Erythroblast (primary cell): ENCODE measurements at regions not wholly inside any gene's neighbourhood (a gene's known extent, or its start where the extent isn't known, plus 50 kb on each side); places are given as distances from the start of the nearest gene placed in this dataset.

Source experiments
- DNase-seq, 2 experiments: peaks; one replicate each; lab custom pipeline; 2025; lab: John Stamatoyannopoulos, UW
- GATA1 ChIP-seq: IDR thresholded peaks from 2 replicates; pipeline ENCODE4 v1.6.1; 2011; ENCODE audit warnings: low read depth, mild to moderate bottlenecking, control low read depth, low read length, moderate library complexity
- POLR2A ChIP-seq: IDR thresholded peaks from 2 replicates; pipeline ENCODE4 v1.6.1; 2011; ENCODE audit warnings: mild to moderate bottlenecking, low read length

GRCh38 chr10:62610649-62611229, 193.8 kb upstream of the ADO start:
- DNase-seq: peak; percentile 16 to 41

GRCh38 chr10:62613424-62613823, 191.1 kb upstream of the ADO start:
- no peak for DNase-seq

More at GRCh38 chr10:62610649-62611229, 193.8 kb upstream of the ADO start:
- TF ChIP-seq POLR2A (no peak), GATA1 (no peak)

GRCh38 chr10:62613859-62614258, 190.7 kb upstream of the ADO start:
- TF ChIP-seq POLR2A (no peak), GATA1 (no peak)
- no peak for DNase-seq

More at GRCh38 chr10:62613424-62613823, 191.1 kb upstream of the ADO start:
- TF ChIP-seq GATA1 (no peak), POLR2A (no peak)

- TF ChIP-seq GATA1 (no peak), POLR2A (no peak)
- no peak for DNase-seq
Observed at GRCh38 chr10:62614389-62615157, 189.9 kb upstream of the ADO start.

- TF ChIP-seq GATA1: no peak
- no peak for TF ChIP-seq POLR2A
- DNase-seq: peak in 1 of 2 experiments; percentile 4
Observed at GRCh38 chr10:62616885-62617590, 187.5 kb upstream of the ADO start.

- no peak for TF ChIP-seq GATA1
- no peak for TF ChIP-seq POLR2A
- no peak for DNase-seq
Observed at GRCh38 chr10:62617652-62618051, 186.9 kb upstream of the ADO start.

GRCh38 chr10:62618054-62618453, 186.5 kb upstream of the ADO start:
- no peak for TF ChIP-seq POLR2A
- no peak for TF ChIP-seq GATA1

GRCh38 chr10:62618576-62619412, 185.7 kb upstream of the ADO start:
- no peak for DNase-seq
- TF ChIP-seq POLR2A (no peak), GATA1 (no peak)

More at GRCh38 chr10:62618054-62618453, 186.5 kb upstream of the ADO start:
- DNase-seq: no peak

GRCh38 chr10:62619413-62619738, 185.1 kb upstream of the ADO start:
- no peak for TF ChIP-seq GATA1
- TF ChIP-seq POLR2A: no peak
- DNase-seq: no peak

GRCh38 chr10:62620491-62620890, 184.0 kb upstream of the ADO start:
- no peak for DNase-seq
- TF ChIP-seq GATA1 (no peak), POLR2A (no peak)

GRCh38 chr10:62623223-62623622, 181.3 kb upstream of the ADO start:
- TF ChIP-seq GATA1: no peak
- no peak for TF ChIP-seq POLR2A
- no peak for DNase-seq

GRCh38 chr10:62625484-62625883, 179.0 kb upstream of the ADO start:
- no peak for TF ChIP-seq POLR2A
- no peak for TF ChIP-seq GATA1
- DNase-seq: no peak

GRCh38 chr10:62626079-62626478, 178.4 kb upstream of the ADO start:
- no peak for DNase-seq

More at GRCh38 chr10:62626079-62626478, 178.4 kb upstream of the ADO start:
- TF ChIP-seq POLR2A (no peak), GATA1 (no peak)
